GM13976 (cell line): ENCODE measurements at regions not wholly inside any gene's neighbourhood (a gene's known extent, or its start where the extent isn't known, plus 50 kb on each side); places are given as distances from the start of the nearest gene placed in this dataset.

ENCODE experiments used
- DNase-seq: peaks from one replicate; pipeline ENCODE4 v3.0.0; 2012; ENCODE audit warnings: low spot score
- in situ Hi-C: fragments of 300-500 bp; cut with MboI; formaldehyde crosslinking; loops from one replicate; pipeline ENCODE4 v1.12.0; 2022; ENCODE audit warnings: low sequenced_read_pairs, mixed read lengths, inconsistent platforms; ENCODE audit not compliant: unreplicated experiment
- TF ChIP-seq, protein P1 (sequence below): IDR thresholded peaks from 2 replicates; pipeline ENCODE4 v1.5.1; 2012; ENCODE audit warnings: borderline replicate concordance, mild to moderate bottlenecking; ENCODE audit not compliant: insufficient read depth; ENCODE audit errors: extremely low read depth, missing control alignments, control extremely low read depth

DNA sequence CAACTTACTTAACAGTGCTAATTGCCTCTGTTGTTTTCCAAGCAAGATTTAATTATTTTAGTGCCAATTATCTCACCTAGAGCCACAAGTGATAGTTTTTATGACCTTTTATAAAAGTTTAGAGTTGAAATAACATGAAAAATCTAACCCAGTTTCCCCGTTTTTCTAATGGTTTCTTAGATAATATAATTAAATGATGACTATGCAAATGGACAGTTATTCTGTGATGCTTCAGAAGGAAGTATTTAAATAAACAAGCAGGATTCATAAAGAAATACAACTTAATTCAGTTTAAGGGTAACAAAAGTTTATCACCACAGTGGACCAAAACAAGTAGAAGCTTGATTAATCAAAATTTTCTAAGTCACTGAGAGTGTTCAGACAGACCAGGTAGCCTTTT, 721.2 kb upstream of the SOX9 start:
- in situ Hi-C loops: no loop called here
- no peak for DNase-seq
- TF ChIP-seq, protein P1, sequence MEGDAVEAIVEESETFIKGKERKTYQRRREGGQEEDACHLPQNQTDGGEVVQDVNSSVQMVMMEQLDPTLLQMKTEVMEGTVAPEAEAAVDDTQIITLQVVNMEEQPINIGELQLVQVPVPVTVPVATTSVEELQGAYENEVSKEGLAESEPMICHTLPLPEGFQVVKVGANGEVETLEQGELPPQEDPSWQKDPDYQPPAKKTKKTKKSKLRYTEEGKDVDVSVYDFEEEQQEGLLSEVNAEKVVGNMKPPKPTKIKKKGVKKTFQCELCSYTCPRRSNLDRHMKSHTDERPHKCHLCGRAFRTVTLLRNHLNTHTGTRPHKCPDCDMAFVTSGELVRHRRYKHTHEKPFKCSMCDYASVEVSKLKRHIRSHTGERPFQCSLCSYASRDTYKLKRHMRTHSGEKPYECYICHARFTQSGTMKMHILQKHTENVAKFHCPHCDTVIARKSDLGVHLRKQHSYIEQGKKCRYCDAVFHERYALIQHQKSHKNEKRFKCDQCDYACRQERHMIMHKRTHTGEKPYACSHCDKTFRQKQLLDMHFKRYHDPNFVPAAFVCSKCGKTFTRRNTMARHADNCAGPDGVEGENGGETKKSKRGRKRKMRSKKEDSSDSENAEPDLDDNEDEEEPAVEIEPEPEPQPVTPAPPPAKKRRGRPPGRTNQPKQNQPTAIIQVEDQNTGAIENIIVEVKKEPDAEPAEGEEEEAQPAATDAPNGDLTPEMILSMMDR: no peak

DNA sequence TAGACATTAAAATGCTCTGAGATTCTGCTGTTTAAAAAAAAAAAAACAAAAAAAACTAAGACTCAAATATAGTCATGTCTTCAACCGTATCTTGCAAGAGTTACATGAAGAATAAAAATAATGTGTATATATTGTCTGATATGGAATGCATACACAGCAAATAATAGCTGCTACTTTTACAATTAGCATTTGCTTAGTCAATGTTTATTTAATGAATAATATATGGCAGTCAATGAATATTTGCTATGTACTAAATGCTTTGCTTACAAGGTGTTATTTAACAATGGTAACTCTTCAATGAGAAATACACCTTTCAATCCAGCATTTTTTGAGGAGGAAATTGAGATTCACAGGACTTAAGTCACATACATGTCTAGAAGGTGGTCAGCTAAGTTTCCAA, 718.8 kb upstream of the SOX9 start:
- DNase-seq: no peak
- TF ChIP-seq, protein P1: no peak
- in situ Hi-C loops: no loop called here

DNA sequence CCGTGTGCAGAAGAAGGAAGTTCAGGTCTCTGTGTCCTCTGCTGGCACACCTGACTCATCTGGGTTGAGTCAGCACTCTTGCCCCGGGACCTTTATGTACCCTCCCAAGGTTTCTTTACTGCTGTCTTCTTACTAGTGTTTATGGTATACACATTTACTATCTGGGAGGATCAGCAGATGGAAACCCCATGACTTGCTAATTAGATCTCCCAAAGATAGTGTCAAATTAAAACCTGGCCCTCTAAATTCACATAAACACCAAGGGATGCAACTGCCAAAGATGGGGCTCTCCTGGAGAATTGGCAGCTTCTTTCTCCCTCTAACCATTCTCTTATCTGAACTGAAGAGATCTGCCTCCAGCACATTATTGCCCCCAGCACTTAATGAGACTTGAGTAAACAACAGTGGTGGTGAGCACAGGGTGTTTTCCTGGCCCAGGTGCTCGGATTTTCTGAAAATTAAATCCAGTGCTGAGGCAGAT, 718.1 kb upstream of the SOX9 start:
- TF ChIP-seq, protein P1: no peak
- DNase-seq: no peak
- in situ Hi-C loops: no loop called here

DNA sequence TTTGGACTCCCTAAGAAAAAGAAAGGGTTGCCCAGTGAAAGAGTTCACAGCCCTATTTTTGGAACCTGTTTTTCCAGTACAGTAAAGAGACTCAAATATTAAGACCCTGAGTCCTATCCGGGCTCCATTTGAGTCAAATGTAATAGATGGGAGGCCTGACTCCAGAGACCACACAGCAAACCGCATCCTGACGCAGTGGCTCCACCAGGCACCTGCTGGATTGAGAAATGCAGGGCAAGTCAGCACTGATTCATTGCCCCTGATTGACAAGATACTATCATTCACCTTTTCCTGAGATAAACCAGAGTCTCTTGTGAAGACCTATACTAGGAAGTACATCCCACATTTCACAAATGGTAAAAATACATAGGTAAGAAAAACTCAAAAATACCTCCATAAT, 715.7 kb upstream of the SOX9 start:
- TF ChIP-seq, protein P1: no peak
- DNase-seq: no peak
- in situ Hi-C loops: no loop called here

DNA sequence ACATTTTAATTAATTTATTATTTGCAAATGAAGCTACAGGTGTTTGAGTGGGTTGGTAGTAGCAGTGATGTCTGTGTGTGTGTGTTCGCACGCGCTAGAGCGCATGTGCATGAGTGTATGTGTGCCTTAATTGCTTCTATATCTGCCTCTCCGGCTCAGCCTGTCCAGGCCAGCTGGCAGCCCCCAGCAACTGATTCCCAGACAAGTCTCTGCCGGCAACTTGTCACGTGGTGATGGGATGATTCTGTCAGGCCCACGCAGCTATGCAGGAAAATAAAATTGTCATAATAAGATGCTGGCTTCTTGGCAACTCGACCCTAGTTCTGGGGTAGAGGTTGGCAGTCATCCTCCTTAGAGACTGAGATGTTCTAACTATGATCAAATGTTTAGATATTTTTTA, 712.8 kb upstream of the SOX9 start:
- in situ Hi-C loops: no loop called here
- TF ChIP-seq, protein P1: no peak
- no peak for DNase-seq

DNA sequence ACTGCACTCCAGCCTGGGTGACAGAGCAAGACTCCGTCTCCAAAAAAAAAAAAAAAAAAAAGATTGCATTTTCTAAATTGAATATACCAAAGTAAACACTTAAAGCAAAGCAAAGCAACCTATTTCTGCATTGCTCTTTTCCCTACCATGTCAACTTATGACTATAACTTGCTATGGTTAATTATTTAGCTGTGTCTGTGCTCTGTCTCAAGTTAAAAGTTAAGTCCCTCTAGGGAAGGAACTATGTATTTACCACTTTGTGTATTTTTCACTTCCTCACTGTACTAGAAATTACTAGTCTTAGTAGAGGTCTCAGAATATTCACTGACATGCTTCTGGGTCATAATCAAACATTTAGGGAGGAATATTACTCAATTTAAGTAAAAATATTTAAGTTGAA, 711.7 kb upstream of the SOX9 start:
- in situ Hi-C loops: no loop called here
- no peak for DNase-seq
- TF ChIP-seq, protein P1: no peak

DNA sequence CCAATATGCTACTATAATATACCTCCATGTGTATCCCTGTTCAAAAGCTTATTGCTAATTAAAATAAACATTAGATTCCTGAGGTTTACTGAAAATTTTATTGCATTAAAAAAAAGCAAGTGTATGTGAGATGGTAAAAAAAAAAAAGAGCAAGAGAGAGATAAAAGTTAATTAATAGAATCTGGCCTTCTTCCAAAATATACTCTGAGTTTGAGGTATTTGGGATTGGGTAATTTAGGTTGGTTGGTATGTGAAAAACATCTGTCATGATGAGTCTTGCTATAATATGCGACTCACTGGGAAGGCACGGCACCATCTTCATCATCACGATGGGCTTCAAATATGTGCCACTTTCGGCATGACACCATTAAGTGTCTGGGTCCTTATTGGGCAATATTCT, 711.1 kb upstream of the SOX9 start:
- in situ Hi-C loops: no loop called here
- TF ChIP-seq, protein P1: no peak
- no peak for DNase-seq
